NCI-H1930 (cell line): ENCODE measurements at regions not wholly inside any gene's neighbourhood (a gene's known extent, or its start where the extent isn't known, plus 50 kb on each side); places are given as distances from the start of the nearest gene placed in this dataset.

Experiments
- DNase-seq, 2 experiments: peaks; one replicate each; lab custom pipeline; 2025; lab: John Stamatoyannopoulos, UW

DNA sequence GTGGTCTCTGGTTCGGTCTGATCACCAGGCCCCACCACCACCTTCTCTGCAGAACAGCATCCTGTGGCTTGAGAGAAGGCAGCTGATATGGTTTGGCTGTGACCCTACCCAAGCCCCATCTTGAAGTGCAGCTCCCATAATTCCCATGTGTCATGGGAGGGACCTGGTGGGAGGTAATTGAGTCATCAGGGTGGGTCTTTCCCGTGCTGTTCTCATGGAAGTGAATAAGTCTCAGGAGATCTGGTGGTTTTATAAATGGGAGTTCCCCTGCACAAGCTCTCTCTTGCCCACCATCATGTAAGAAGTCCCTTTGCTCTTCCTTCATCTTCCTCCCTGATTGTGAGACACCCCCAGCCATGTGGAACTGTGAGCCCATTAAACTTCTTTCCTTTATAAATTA lies 352.3 kb upstream of the CDH5 start:
- no peak for DNase-seq

DNA sequence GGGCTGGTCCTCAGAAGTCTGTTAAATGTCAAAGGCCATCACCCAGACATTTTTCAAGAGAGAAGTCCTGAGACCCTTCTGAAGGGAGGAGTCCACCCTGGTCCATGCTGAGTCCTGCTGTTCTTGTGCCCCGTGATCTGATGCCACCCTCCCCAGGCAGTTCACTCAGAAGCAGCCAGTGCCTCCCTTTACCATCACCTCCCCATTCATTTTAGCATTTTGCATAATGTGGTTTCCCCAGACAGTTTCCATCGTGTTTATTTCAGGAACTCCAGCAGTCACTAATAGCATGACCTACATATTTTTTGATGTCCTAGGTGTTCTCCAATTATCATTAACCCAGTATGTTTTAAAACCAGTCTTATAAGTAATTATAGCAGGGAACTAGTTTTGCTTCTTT lies 353.0 kb upstream of the CDH5 start:
- no peak for DNase-seq

DNA sequence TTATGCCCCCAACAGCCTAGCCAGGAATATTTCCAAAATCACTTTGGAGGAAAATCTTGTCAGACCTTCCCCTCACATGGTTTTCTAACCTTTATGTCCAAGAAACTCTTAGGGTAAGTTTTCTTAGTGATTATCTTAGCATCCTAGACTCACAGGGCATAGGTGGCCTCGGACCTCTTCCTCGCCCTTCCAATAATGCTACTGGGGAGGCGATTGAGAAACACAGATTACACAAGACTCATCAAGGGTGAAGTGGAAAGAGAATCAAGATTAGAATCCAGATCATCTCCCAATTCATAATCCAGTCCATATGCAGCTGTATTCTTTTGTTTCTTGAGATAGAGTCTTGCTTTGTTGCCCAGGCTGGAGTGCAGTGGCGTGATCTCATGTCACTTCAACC lies 358.4 kb upstream of the CDH5 start:
- no peak for DNase-seq

DNA sequence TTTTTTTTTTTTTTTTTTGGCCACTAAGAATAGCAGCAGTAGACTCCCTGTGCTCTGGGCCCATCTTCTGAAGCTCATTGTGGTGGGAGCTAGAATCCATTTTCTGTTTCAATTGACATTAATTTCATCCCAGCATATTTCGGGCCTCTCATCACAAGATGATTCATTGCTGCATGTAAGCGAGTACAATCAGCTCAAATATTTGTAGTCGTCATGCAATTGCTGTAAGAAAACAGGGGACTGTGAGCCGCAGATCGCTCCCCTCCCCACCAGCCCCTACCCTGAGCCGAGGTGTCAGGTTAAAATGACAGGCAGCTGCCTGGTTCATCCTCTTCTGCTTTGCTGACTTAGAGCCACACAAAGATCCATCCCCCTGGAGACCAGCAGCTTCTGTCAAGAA lies 358.8 kb upstream of the CDH5 start:
- peak in 1 of 2 experiments; percentile 1 for DNase-seq

DNA sequence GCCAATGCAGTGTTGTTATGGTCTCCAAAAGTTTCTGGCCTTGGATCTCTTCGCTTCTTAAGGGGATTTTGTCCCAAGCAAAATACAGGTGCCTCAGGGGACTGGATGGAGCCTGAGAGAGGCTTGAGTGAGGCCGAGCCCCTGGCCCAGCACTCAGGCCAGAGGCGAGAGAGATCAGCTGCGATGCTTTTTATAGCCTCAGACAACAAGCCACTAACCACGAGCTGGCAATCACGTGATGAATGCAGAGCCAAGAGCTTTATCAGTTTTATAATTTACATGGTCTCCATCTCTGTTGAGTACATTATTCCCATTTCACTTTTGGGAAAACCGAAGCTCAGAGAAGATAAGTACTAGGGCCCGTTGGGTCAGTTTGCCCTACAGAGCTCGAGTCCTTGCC lies 360.0 kb upstream of the CDH5 start:
- DNase-seq, result no peak

DNA sequence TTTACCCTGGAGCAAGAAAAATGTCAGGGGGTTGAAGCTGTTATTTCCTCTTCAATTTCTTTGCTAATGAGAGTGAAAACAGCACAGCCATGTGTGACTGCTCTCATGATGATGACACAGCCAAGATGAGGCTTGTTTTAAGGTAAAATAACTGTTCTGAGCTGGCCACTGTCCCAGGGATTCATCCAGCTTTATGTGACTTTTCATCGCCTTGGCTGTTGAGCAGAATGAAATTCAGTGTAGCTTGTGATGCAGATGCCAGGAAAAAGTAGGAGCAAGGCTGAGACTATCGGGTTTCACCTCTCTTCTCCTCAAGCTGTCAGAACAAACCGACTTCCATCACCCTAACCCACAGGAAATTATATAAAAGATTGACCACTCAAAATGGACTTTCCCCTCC lies 361.8 kb upstream of the CDH5 start:
- DNase-seq, result no peak

DNA sequence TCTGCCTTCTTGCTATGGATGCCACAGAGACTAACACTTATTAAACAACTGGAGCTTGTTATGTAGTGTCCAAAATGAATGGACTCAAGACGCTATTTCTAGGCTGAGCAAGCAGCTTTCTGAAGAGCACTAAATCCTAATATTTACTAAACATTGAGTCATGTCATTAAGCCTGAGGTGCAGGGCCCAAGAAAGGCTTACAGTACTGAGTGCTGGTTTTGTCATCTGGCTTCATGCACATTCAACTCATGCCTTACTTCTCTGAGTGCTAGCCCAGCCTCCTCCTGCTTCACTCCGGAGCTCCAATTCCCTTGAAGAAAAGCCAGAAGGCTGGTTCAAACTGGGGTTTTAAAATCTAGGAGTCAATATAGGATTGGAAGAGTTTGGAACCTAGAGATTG lies 363.3 kb upstream of the CDH5 start:
- no peak for DNase-seq

DNA sequence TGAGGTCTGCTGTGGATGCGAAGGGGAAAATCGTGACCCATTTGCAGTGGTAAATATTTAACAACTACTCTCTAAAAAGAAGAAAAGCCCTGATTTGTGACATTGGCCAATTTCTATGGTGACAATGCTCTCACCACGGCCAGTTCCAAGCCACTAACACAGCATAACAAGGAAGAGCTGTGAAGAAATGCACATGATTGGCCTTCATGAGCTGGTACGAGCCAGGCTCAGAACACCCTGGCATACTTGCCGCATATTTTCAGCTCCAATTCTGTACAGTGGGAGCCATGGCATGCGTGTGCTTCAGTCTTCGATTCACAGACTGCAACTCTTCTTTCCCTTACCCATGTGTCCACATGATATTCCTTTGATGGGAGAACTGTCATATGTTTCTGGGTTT lies 363.9 kb upstream of the CDH5 start:
- DNase-seq, result no peak

DNA sequence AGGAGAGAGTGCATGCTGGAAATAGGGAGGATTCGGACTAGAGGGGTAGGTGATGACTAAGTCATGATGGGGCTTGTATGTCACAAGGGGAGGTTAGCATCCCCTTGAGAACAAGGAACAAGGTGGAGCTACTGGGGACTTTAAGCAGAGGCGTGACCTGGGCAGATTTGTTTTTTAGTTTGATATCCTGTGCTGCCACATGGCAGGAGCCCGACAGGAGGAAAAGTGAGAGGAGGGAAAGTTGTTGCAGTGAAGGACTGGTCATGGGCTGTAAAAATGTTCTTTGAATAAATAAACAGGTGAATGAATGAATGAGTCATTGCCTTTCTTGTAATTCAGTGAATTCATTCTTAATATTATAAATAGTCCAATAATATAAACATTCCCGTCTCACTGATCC lies 365.1 kb upstream of the CDH5 start:
- no peak for DNase-seq

DNA sequence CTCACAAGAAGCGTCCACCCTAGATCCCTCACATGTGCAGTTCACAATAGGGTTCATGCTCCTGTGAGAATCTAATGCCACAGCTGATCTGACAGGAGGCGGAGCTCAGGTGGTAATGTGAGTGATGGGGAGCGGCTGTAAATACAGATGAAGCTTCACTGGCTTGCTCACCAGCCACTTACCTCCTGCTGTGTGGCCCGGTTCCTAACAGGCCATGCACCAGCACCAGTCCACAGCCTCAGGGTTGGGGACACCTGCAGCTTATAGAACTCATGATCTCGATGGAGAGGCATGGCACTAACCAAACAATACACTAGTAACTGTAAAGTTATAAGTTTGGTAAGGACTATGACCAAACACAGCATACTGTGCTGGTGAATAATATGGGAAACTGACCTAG lies 368.0 kb upstream of the CDH5 start:
- no peak for DNase-seq

DNA sequence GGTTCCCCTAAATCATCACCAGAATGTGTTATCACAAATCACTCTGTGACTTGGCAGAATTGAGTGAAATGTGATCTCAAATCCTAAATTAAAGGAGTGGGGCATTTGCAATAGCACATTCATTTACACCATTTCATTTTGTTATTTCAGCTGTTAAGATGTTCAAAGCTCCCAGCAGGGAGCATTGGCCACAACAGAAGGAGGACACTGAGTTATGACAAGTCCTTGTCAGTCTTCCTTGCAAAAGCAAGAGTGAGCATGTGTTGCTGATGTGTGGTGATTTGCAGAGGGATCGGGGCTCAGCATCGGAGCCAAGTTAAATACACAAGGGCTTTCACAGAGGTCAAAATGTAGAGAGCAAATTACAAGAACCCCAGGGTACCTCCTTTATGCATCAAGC lies 372.2 kb upstream of the CDH5 start:
- peak; percentile 10 to 41 for DNase-seq

DNA sequence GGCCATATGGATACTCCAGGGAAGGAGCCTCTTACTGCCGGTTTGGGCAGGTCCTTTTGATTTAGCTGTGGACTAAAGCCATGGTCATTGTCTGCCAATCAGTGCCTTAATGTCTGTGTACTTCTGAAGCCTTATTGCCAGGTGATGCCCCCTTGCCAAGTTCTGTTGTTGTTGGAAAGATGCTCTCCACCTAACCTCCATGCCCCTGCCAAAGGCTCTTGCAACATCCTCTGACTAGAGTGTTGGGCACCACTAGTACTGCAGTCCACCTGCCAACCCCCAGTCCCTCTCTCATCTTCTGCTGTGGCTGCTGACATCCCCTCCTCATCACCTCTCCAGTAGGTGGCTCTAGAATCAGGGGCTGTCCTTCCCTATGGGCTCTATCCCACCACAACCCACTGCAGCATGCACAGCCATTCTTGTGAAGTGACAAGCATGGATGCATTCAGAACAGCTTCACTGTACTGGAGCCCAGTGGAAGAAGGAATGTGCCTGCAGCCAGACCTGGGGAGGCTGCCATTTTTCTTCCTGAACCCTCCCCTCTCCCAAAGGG lies 375.3 kb upstream of the CDH5 start:
- DNase-seq, result peak in 1 of 2 experiments; percentile 1

DNA sequence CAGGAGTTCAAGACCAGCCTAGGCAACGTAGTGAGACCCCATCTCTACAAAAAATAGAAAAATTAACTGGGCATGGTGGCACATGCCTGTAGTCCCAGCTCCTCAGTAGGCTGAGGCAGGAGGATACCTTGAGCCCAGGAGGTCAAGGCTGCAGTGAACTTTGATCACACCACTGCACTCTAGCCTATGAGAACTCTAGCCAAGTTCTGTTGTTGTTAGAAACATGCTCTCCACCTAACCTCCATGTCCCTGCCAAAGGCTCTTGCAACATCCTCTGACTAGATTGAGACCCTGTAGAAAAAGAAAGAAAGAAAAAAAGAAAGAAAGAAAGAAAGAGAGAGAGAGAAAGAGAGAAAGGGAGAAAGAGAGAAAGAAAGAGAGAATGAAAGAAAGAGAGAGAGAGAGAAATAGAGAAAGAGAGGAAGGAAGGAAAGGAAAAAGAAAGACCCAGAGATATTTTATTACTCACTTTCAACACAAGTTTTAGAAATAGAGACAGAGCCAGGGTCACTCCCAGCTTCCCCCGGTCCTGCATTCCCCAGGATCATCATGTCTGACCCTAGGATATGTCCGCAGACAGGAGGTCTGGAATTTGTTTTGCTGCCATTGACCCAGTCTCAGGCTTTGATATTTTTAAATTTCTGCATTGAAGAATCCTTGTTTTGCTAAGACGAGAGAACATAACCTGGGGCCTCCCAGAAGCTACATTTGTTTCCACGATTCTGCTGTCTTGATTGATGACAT lies 376.5 kb upstream of the CDH5 start:
- DNase-seq, result no peak

DNA sequence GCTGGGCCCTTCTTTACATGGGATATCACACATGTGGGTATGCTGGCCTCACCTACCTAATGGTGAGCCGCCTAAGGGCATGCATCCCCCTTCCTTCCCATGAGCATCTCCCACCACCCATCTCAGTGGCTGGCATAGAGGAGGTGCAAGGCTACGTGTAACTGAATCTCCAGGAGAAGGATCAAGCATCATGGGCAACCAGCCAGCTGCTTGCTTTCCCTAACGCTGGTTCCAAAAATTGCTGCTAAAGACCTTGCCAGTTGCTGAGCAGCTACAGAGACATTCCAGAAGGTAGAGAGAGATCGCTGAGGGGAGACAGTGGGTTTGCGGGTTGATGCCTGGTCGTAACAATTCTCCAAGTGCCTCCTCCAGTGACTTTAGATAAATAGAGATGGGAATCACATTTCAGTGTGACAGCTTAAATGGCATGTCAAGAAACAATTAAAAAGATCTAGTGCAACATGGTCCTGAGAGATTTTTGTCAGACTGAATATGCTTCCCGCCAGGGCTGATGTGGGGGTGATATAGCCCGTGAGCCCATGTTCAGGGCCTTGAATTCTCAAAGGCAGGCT lies 378.4 kb upstream of the CDH5 start:
- no peak for DNase-seq

DNA sequence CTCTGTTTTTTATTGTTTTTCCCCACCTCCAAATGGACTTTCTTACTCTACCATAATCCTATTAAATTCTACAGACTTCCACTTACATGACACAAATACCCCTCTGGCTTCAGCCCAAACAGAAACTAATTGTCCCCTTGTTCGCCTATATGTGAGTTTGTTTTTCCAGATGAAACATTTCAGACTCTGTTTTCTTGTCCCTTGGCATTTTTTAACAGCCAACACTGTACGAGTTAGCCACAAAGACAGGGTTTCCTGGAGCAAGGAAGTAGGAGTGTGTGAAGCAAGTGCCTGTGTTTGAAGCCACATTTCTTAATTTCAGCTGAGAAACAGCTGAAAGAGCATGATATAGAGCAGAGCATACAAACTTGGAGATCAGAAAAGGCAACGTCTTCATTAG lies 382.2 kb upstream of the CDH5 start:
- no peak for DNase-seq

DNA sequence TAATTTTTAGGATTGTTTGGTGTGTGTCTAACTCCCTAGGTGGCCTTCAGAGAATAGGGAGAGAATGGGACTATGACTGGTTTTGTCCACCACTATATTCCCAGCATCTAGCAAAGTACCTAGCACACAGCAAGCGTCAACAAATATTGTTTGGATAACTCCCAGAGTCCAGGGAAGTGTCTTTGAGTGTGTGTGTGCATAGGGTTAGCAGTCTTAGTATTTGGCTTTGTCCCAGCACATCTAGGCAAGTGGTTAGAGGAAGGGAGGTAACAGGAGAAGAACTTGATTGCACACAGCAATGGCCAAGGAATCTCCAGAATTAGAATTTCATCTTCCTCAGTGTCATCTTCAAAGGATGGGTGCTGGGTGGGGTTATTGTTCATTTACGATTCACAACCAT lies 385.4 kb upstream of the CDH5 start:
- DNase-seq, result no peak

DNA sequence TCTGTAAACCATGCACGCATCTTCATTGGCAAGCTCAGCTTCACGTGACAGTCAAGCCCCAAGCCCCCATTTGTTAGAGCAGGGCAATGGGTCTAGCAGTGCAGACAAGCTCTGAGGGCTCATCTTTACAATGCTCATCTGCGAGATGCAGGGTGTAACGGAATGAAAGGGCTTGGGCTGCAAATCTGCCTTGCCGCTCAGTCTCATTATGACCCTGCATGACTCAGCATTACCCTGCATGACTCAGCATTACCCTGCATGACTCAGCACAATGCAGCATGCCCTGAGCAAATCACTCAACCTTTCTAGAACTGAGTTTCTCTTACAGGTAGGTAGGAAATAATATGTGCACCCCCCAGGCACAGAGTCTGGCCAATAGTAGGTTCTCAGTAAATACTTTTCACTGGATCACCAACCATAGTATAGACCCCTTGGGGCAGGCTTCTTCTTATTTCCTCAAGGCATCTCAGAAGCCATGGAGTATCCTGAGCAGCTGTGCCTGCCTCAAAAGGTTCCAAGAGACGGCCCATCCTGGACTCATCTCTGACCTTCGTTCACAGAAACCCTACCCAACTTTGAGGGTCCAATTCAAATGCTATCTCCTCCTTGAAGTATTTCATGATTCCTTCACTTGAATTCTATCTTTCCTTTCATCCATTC lies 391.3 kb upstream of the CDH5 start:
- no peak for DNase-seq

DNA sequence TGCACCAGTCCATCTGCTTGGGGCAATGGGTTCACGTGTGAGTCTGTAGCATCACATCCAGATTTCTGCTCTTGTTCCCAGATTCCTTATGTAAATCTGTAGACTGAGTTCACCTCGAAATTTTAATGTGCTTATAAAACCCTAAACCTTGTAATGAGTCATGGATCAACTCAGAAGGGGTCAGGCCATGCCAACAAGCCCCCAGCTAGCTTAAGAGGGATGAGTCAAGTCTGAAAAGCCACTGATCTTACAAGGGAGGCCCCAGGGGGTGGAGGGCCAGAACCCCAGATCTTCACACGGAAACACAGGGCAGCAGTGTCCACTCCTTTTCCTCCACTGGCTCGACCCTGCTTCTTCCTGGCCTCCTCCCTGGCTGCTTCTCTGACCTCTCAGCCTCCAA lies 399.1 kb upstream of the CDH5 start:
- DNase-seq, result no peak

DNA sequence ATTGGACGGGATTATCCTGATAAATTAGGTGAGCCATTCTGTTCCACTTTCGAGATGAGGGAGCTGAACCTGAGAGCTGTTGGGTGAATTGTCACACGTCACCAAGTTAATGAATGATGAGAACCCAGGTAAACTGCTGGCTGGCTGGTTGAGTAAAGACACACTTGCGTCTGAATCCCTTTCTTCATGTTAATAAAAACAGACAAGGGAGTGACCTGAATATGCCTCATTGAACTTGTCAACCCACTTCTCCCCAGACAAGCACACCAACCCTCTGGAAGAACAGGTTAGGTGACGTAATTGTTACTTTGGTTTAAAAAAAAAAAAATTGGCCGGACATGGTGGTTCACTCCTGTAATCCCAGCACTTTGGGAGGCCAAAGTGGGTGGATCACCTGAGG lies 400.9 kb upstream of the CDH5 start:
- DNase-seq, result no peak

DNA sequence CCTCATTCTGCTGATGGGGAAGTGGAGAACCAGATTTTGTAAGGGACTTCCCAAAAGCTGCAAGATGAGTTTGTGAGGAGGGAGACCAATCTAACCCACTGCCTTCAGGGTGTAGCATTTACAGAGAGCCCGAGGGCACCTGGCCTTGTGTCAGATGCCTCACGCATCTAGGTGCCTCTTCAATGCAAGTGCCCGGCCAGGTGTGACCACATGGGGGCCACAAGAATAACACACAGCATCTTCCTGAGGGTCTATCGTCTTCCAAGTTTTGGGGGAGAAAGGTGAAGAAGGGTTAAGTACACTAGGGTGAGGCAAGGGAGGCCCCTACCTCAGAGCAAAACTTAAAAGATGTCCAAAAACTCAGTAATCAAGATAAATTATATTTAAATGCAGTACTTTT lies 401.7 kb upstream of the CDH5 start:
- no peak for DNase-seq

DNA sequence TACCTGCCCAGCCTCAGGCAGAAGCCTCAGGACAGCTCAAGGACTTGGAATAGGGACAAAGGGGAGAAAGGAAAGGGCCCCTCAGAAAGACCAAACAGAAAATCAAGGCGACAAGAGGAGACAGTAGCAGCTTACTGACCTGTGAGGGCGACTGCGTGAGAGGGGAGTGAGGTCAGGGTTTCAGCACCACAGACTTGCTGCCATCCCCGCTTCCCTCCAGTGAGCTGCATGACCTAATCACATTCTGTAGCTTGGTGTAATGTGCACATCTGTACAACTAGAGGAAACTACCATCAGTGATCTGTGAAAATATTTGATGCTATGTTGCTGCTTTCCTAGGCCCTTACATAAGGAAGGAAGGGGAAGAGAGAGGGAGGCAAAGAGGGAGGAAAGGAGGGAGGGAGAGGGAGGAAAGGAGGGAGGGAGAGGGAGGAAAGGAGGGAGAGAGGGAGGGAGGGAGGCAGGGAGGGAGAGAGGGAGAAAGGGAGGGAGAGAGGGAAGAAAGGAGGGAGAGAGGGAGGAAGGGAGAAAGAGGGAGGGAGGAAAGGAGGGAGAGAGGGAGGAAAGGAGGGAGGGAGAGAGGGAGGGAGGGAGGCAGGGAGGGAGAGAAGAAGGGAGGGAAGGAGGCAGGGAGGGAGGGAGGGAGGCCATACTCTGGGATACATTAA lies 404.9 kb upstream of the CDH5 start:
- no peak for DNase-seq

DNA sequence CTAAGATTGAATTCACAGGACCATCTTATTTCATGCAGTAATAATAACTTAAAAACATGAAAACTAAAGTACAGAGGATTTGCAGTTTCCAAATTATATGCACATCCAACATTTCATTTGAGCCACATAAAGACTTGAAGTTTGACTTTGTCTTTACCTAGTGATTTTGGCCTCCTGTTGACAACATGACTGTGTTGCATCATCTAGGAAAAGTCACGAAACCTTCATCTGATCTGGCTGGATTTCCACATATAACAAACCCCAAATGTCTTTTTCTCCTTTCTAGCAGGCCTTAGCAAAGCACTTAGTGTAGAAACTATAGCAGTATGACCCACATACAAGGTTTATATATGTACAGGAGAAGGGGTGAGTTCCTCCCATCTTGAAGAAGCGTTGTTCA lies 406.5 kb upstream of the CDH5 start:
- no peak for DNase-seq

DNA sequence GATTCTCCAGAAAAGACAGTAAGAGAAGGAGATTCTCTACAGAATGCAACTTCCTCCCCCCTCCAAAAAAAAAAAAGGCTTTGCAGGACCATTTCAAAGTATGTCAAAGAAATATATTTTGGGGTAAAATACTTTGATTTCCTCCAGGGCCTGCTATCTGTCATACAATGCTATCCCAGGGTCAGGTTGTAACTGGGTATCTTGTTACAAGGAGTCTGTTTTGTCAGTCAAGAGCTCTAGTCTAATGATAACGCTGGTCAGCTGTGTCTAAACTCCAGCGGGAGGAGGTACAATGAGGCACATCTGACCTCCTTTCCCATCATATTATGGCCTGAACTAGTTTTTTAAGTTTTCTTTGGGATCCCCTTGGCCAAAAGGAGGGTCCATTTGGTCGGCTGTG lies 408.4 kb upstream of the CDH5 start:
- no peak for DNase-seq
